ENCODE measurements at regions not wholly inside any gene's neighbourhood (a gene's known extent, or its start where the extent isn't known, plus 50 kb on each side); places are given as distances from the start of the nearest gene placed in this dataset.

GRCh38 chr5:38794986-38795385 is 50.8 kb upstream of the OSMR start:
- H3K4me1 ChIP-seq: peaks cover 15 to 28% of the 10 kb centered on the region in 2 donors
- in situ Hi-C loops (cut with MboI; ENCODE audit: low sequenced_read_pairs in 4 of 4) (no loop called here), intact Hi-C loops (cut with DNase I; ENCODE audit: low total_unique reads) (no loop called here)
- DNase-seq: no peak
- H3K9me3 ChIP-seq: no peaks in the 10 kb centered on the region
- no peak for ATAC-seq
- no peaks in the 10 kb centered on the region for H3K36me3 ChIP-seq
- H3K27ac ChIP-seq: peak overlapping the region; percentile 53 to 71 (median 61)
- TF ChIP-seq CTCF (IDR thresholded peaks at IDR 0.05 in 4 of 5, conservative IDR thresholded peaks at IDR 0.05 in 1 of 5) (no peak), POLR2A (IDR thresholded peaks at IDR 0.05) (no peak)
- no peak overlapping the region for H3K4me3 ChIP-seq
- no peaks in the 10 kb centered on the region for H3K27me3 ChIP-seq

GRCh38 chr5:38795986-38796741 is 49.6 kb upstream of the OSMR start:
- H3K4me1 ChIP-seq: peaks cover 15 to 32% of the 10 kb centered on the region in 2 donors
- peak; percentile 89 for ATAC-seq
- TF ChIP-seq POLR2A (IDR thresholded peaks at IDR 0.05): no peak
- no peak for TF ChIP-seq CTCF (IDR thresholded peaks at IDR 0.05 in 4 of 5, conservative IDR thresholded peaks at IDR 0.05 in 1 of 5)

More at GRCh38 chr5:38795986-38796741, 49.6 kb upstream of the OSMR start:
- H3K36me3 ChIP-seq: no peaks in the 10 kb centered on the region
- intact Hi-C loops (cut with DNase I; ENCODE audit: low total_unique reads): no loop called here
- peak; percentile 74 to 82 for DNase-seq
- in situ Hi-C loops (cut with MboI; ENCODE audit: low sequenced_read_pairs in 4 of 4): no loop called here
- peak overlapping the region; percentile 53 to 80 (median 61) for H3K27ac ChIP-seq
- H3K4me3 ChIP-seq: no peak overlapping the region
- H3K27me3 ChIP-seq: no peaks in the 10 kb centered on the region
- no peaks in the 10 kb centered on the region for H3K9me3 ChIP-seq
